ENCODE measurements at regions not wholly inside any gene's neighbourhood (a gene's known extent, or its start where the extent isn't known, plus 50 kb on each side); places are given as distances from the start of the nearest gene placed in this dataset.

GRCh38 chr18:60775978-60776377 lies 403.4 kb upstream of the MC4R start:
- Histone ChIP-seq H3K4me2 (replicated peaks; ENCODE audit: extremely low read depth, low read length, poor library complexity, severe bottlenecking) (no peak overlapping the region), H3K4me3 (replicated peaks in 1 of 3; ENCODE audit: low read depth in 2 of 3, low read length in 3 of 3) (no peak overlapping the region), H3K79me2 (ENCODE audit: insufficient read depth, low read length) (no peaks in the 10 kb centered on the region), H4K20me1 (ENCODE audit: insufficient read depth, low read length) (no peaks in the 10 kb centered on the region), H3K27ac (ENCODE audit: low read depth in 1 of 2, low read length in 2 of 2) (no peak overlapping the region), H3K36me3 (replicated peaks in 1 of 2; ENCODE audit: control insufficient read depth in 1 of 2, insufficient read depth in 2 of 2, low read length in 2 of 2) (no peaks in the 10 kb centered on the region), H3K9me3 (replicated peaks in 1 of 2; ENCODE audit: control insufficient read depth in 1 of 2, insufficient read depth in 1 of 2, low read length in 2 of 2) (peaks cover 5 to 8% of the 10 kb centered on the region in 2 donors), H3K4me1 (ENCODE audit: control insufficient read depth in 1 of 2, insufficient read depth in 2 of 2, low read length in 2 of 2) (no peaks in the 10 kb centered on the region), H3K27me3 (ENCODE audit: control insufficient read depth in 2 of 2, insufficient read depth in 2 of 2, low read length in 2 of 2) (no peaks in the 10 kb centered on the region), H2AFZ (ENCODE audit: insufficient read depth, low read depth, low read length, poor library complexity, severe bottlenecking) (no peak overlapping the region), H3K9ac (ENCODE audit: insufficient read depth, low read length, poor library complexity, severe bottlenecking) (no peak overlapping the region)
- peaks cover 0 to 16% (median 7%) of the 10 kb centered on the region in 7 donors for H3K9me3 Mint-ChIP-seq
- no peak for TF ChIP-seq CTCF (IDR thresholded peaks at IDR 0.05)
- no CpG with 5 or more reads among the region's 1 CpG for WGBS (ENCODE audit: insufficient coverage)
- H3K27me3 Mint-ChIP-seq (ENCODE audit: low read depth in 3 of 3): no peaks in the 10 kb centered on the region
- no peaks in the 10 kb centered on the region for H3K4me1 Mint-ChIP-seq
- intact Hi-C loops (cut with micrococcal nuclease): no loop called here
- DNase-seq: no peak
- H3K36me3 Mint-ChIP-seq: no peaks in the 10 kb centered on the region
- H3K4me3 Mint-ChIP-seq: no peak overlapping the region
- H3K27ac Mint-ChIP-seq: no peak overlapping the region

DNA sequence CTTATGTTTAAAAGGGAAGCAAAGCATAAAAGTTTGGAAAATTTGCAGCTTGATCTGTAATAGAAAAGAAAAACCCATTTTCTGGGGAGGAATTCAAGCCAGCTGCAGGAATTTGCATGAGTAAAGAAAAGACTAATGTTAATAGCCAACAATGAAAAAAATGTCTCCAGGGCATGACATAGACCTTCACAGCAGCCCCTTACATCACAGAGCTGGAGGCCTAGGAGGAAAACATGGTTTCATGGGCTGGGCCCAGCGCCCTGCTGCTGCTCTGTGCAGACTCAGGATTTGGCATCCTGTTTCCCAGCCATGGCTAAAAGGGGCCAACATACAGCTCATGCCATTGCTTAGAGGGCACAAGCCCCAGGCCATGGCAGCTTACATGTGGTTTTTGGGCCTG lies 411.6 kb upstream of the MC4R start:
- Histone ChIP-seq H2AFZ (ENCODE audit: insufficient read depth, low read depth, low read length, poor library complexity, severe bottlenecking) (no peak overlapping the region), H3K36me3 (replicated peaks in 1 of 2; ENCODE audit: control insufficient read depth in 1 of 2, insufficient read depth in 2 of 2, low read length in 2 of 2) (no peaks in the 10 kb centered on the region), H3K9ac (ENCODE audit: insufficient read depth, low read length, poor library complexity, severe bottlenecking) (no peak overlapping the region), H3K4me3 (replicated peaks in 1 of 3; ENCODE audit: low read depth in 2 of 3, low read length in 3 of 3) (no peak overlapping the region), H3K79me2 (ENCODE audit: insufficient read depth, low read length) (no peaks in the 10 kb centered on the region), H3K27me3 (ENCODE audit: control insufficient read depth in 2 of 2, insufficient read depth in 2 of 2, low read length in 2 of 2) (no peaks in the 10 kb centered on the region), H3K9me3 (replicated peaks in 1 of 2; ENCODE audit: control insufficient read depth in 1 of 2, insufficient read depth in 1 of 2, low read length in 2 of 2) (peaks cover 5 to 7% of the 10 kb centered on the region in 2 donors), H3K4me1 (ENCODE audit: control insufficient read depth in 1 of 2, insufficient read depth in 2 of 2, low read length in 2 of 2) (no peaks in the 10 kb centered on the region), H3K27ac (ENCODE audit: low read depth in 1 of 2, low read length in 2 of 2) (no peak overlapping the region), H3K4me2 (replicated peaks; ENCODE audit: extremely low read depth, low read length, poor library complexity, severe bottlenecking) (no peak overlapping the region), H4K20me1 (ENCODE audit: insufficient read depth, low read length) (no peaks in the 10 kb centered on the region)
- no peaks in the 10 kb centered on the region for H3K36me3 Mint-ChIP-seq
- no peak overlapping the region for H3K4me3 Mint-ChIP-seq
- intact Hi-C loops (cut with micrococcal nuclease): no loop called here
- no peak for TF ChIP-seq CTCF (IDR thresholded peaks at IDR 0.05)
- no peaks in the 10 kb centered on the region for H3K27me3 Mint-ChIP-seq (ENCODE audit: low read depth in 3 of 3)
- H3K27ac Mint-ChIP-seq: no peak overlapping the region
- no peak for DNase-seq
- 90% methylated on average over 1 of the region's 1 CpG for WGBS (ENCODE audit: insufficient coverage)
- peaks cover 0 to 10% (median 6%) of the 10 kb centered on the region in 7 donors for H3K9me3 Mint-ChIP-seq
- H3K4me1 Mint-ChIP-seq: no peaks in the 10 kb centered on the region
